ENCODE measurements at regions not wholly inside any gene's neighbourhood (a gene's known extent, or its start where the extent isn't known, plus 50 kb on each side); places are given as distances from the start of the nearest gene placed in this dataset.

DNA sequence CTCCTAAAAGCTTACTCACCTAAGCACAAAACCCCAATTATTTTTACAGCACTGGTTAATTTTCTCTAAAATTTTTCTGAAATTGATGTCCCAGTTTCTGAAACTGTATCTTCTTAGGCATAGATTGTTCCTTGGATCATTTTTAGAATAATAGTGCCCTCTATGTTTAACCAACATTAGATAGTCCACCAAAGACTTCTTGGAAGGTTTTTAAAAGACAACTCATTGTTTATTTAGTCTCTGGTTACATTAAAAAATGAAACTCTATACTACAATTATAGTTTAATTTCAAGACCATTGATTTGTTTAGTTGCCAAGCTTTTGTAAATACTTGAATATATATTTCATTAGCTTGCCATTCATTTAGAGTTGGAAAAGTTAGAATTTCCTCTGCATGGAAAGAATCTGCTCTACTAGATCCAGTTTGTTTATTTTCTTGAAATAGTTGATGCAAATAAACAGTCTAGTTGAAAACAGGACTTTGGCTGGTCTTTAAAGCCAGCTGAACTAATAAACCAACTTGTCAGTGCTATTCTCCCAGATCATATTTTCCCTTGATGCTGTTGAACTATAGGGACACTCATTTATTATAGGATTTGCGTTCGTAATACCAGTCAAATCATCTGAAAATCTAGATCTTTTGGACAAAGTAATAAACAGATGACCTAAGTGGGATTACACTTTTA, 990.5 kb downstream of the TLE1 start:
- CTCF ChIA-PET = no interaction called here
- intact Hi-C loops (cut with DNase I, micrococcal nuclease) = no loop called here
- POLR2A ChIA-PET = no interaction called here
- Mint-ChIP-seq H3K4me3 (no peak overlapping the region), H3K36me3 (ENCODE audit: low read depth) (no peaks in the 10 kb centered on the region), H3K9me3 (peaks cover 6% of the 10 kb centered on the region), H3K4me1 (ENCODE audit: low read depth) (no peaks in the 10 kb centered on the region), H3K27me3 (no peaks in the 10 kb centered on the region), H3K27ac (no peak overlapping the region)
- Histone ChIP-seq H3K4me3 (ENCODE audit: low read length) (no peak overlapping the region), H3K27me3 (ENCODE audit: control insufficient read depth in 1 of 2, insufficient read depth in 2 of 2, low read length in 2 of 2) (no peaks in the 10 kb centered on the region), H3K36me3 (ENCODE audit: insufficient read depth, low read length) (no peaks in the 10 kb centered on the region), H3K9me3 (ENCODE audit: control insufficient read depth in 1 of 2, insufficient read depth in 1 of 2, low read length in 2 of 2) (peaks cover 0 to 3% of the 10 kb centered on the region in 2 experiments), H3K27ac (ENCODE audit: low read depth in 1 of 2, low read length in 2 of 2) (no peak overlapping the region), H3K4me1 (ENCODE audit: insufficient read depth, low read length) (no peaks in the 10 kb centered on the region)
- no peak for TF ChIP-seq CTCF (IDR thresholded peaks at IDR 0.05)
- DNase-seq (no peak), ATAC-seq (ENCODE audit: poor library complexity) (no peak)

DNA sequence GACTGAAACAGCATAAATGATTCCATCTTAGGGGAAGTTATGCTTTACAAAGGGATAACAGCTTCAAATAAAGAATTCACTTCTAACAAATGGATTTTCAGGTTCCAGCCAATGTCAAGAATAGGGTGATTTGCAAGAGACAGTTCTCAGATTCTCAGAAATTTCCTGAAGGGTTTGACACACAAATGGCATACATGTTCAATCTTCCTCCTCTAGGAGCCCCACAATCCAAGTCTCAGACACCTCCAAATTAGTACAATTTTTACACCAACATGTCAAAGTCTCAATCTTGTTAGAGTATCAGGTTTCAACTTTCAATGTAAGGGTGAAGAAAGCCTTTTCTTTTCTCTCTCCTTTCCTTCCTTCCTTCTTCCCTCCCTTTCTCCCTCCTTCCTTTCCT, 996.6 kb downstream of the TLE1 start:
- H3K4me1 Mint-ChIP-seq (ENCODE audit: low read depth) = no peaks in the 10 kb centered on the region
- ATAC-seq (ENCODE audit: poor library complexity) (no peak), DNase-seq (no peak)
- no peak for TF ChIP-seq CTCF (IDR thresholded peaks at IDR 0.05)
- H3K27me3 Mint-ChIP-seq = no peaks in the 10 kb centered on the region
- Histone ChIP-seq H3K27ac (ENCODE audit: low read depth in 1 of 2, low read length in 2 of 2) (no peak overlapping the region), H3K36me3 (ENCODE audit: insufficient read depth, low read length) (no peaks in the 10 kb centered on the region), H3K4me1 (ENCODE audit: insufficient read depth, low read length) (no peaks in the 10 kb centered on the region), H3K27me3 (ENCODE audit: control insufficient read depth in 1 of 2, insufficient read depth in 2 of 2, low read length in 2 of 2) (no peaks in the 10 kb centered on the region), H3K4me3 (ENCODE audit: low read length) (no peak overlapping the region), H3K9me3 (ENCODE audit: control insufficient read depth in 1 of 2, insufficient read depth in 1 of 2, low read length in 2 of 2) (peaks cover 0 to 11% of the 10 kb centered on the region in 2 experiments)
- no peak overlapping the region for H3K4me3 Mint-ChIP-seq
- peaks cover 11% of the 10 kb centered on the region for H3K9me3 Mint-ChIP-seq
- H3K27ac Mint-ChIP-seq = no peak overlapping the region
- H3K36me3 Mint-ChIP-seq (ENCODE audit: low read depth) = no peaks in the 10 kb centered on the region
- intact Hi-C loops (cut with DNase I, micrococcal nuclease) = no loop called here
- POLR2A ChIA-PET = no interaction called here
- CTCF ChIA-PET = no interaction called here

DNA sequence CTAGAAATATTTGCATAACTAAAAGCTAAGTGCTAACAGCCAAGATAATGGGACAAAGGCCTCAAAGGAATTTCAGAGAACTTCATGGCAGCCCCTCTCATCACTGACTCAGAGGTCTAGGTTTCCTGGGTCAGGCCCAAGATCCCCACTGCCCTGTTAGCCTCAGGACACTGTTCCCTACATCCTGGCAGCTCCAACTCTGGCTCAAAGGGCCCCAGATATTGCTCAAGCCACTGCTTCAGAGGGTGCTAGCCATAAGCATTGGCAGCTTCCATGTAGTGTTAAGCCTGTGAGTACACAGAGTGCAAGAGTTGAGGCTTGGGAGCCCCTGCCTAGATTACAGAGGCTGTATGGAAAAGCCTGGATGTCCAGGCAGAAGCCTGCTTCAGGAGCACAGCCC, 998.1 kb downstream of the TLE1 start:
- no peak overlapping the region for H3K27ac Mint-ChIP-seq
- no peak overlapping the region for H3K4me3 Mint-ChIP-seq
- intact Hi-C loops (cut with DNase I, micrococcal nuclease) = no loop called here
- ChIA-PET POLR2A (no interaction called here), CTCF (no interaction called here)
- ATAC-seq (ENCODE audit: poor library complexity) (no peak), DNase-seq (no peak)
- Histone ChIP-seq H3K9me3 (ENCODE audit: control insufficient read depth in 1 of 2, insufficient read depth in 1 of 2, low read length in 2 of 2) (peaks cover 0 to 10% of the 10 kb centered on the region in 2 experiments), H3K27ac (ENCODE audit: low read depth in 1 of 2, low read length in 2 of 2) (no peak overlapping the region), H3K4me1 (ENCODE audit: insufficient read depth, low read length) (no peaks in the 10 kb centered on the region), H3K36me3 (ENCODE audit: insufficient read depth, low read length) (no peaks in the 10 kb centered on the region), H3K27me3 (ENCODE audit: control insufficient read depth in 1 of 2, insufficient read depth in 2 of 2, low read length in 2 of 2) (no peaks in the 10 kb centered on the region), H3K4me3 (ENCODE audit: low read length) (no peak overlapping the region)
- peaks cover 10% of the 10 kb centered on the region for H3K9me3 Mint-ChIP-seq
- no peaks in the 10 kb centered on the region for H3K36me3 Mint-ChIP-seq (ENCODE audit: low read depth)
- H3K27me3 Mint-ChIP-seq = no peaks in the 10 kb centered on the region
- no peaks in the 10 kb centered on the region for H3K4me1 Mint-ChIP-seq (ENCODE audit: low read depth)
- TF ChIP-seq CTCF (IDR thresholded peaks at IDR 0.05) = no peak

Data from CD4-positive, alpha-beta T cell (primary cell).